ENCODE measurements at regions not wholly inside any gene's neighbourhood (a gene's known extent, or its start where the extent isn't known, plus 50 kb on each side); places are given as distances from the start of the nearest gene placed in this dataset.

DNA sequence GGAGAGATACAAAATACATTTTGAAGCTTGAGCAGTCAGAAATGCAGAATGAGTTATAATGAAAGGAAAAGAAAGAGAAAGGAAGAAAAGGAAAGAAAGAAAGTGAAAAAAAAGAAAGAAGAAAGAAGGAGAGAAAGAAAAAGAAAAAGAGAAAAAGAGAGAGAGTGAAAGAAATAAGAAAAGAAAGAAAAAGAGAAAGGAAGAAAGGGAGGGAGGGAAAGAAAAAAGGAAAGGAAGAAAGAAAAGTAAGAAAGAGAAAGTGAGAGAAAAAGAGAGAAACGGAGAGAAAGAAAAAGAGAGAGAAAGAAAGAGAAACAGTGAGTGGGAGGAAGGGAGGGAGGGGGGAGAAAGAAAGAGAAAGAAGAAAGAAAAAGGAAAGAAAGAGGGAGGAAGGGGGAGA lies 549.9 kb downstream of the GALC start:
- Histone ChIP-seq H3K4me2 (no peak overlapping the region), H3K4me3 (no peak overlapping the region), H3K27me3 (no peaks in the 10 kb centered on the region), H2AFZ (no peak overlapping the region), H3K4me1 (ENCODE audit: insufficient read depth) (no peaks in the 10 kb centered on the region), H3K9me3 (ENCODE audit: low read depth) (no peaks in the 10 kb centered on the region), H3K9me2 (replicated peaks; ENCODE audit: insufficient read depth) (no peaks in the 10 kb centered on the region), H3K27ac (no peak overlapping the region), H4K20me1 (ENCODE audit: insufficient read depth, poor library complexity, severe bottlenecking) (no peaks in the 10 kb centered on the region), H3K79me2 (no peaks in the 10 kb centered on the region), H3K36me3 (replicated peaks; ENCODE audit: insufficient read depth, low read depth) (no peaks in the 10 kb centered on the region)
- DNase-seq (ENCODE audit: low spot score), result no peak
- TF ChIP-seq EZH2phosphoT487 (IDR thresholded peaks at IDR 0.05; ENCODE audit: low read depth, severe bottlenecking, unreplicated experiment), result no peak
- no peak for TF ChIP-seq EZH2 (IDR thresholded peaks at IDR 0.05; ENCODE audit: borderline replicate concordance)
- no peak for TF ChIP-seq CTCF (IDR thresholded peaks at IDR 0.05; ENCODE audit: poor library complexity)
- 57% methylated on average over 1 of the region's 1 CpG for WGBS (ENCODE audit: low lambda C conversion rate, missing lambda C conversion rate)

GRCh38 chr14:87437158-87437557 lies 555.8 kb downstream of the GALC start:
- Histone ChIP-seq H2AFZ (no peak overlapping the region), H4K20me1 (ENCODE audit: insufficient read depth, poor library complexity, severe bottlenecking) (no peaks in the 10 kb centered on the region), H3K27me3 (no peaks in the 10 kb centered on the region), H3K4me1 (ENCODE audit: insufficient read depth) (no peaks in the 10 kb centered on the region), H3K9me2 (replicated peaks; ENCODE audit: insufficient read depth) (no peaks in the 10 kb centered on the region), H3K79me2 (no peaks in the 10 kb centered on the region), H3K36me3 (replicated peaks; ENCODE audit: insufficient read depth, low read depth) (no peaks in the 10 kb centered on the region), H3K9me3 (ENCODE audit: low read depth) (no peaks in the 10 kb centered on the region), H3K27ac (no peak overlapping the region), H3K4me3 (no peak overlapping the region), H3K4me2 (no peak overlapping the region)
- DNase-seq (ENCODE audit: low spot score), result no peak
- TF ChIP-seq EZH2 (IDR thresholded peaks at IDR 0.05; ENCODE audit: borderline replicate concordance) (no peak), CTCF (IDR thresholded peaks at IDR 0.05; ENCODE audit: poor library complexity) (no peak), EZH2phosphoT487 (IDR thresholded peaks at IDR 0.05; ENCODE audit: low read depth, severe bottlenecking, unreplicated experiment) (no peak)
- WGBS (ENCODE audit: low lambda C conversion rate, missing lambda C conversion rate), result 74% methylated on average over 2 of the region's 2 CpGs

- DNase-seq (ENCODE audit: low spot score), result no peak
- no peaks in the 10 kb centered on the region for H3K79me2 ChIP-seq
- no peak overlapping the region for H3K4me2 ChIP-seq
- no peaks in the 10 kb centered on the region for H4K20me1 ChIP-seq (ENCODE audit: insufficient read depth, poor library complexity, severe bottlenecking)
- 32% methylated on average over 1 of the region's 1 CpG for WGBS (ENCODE audit: low lambda C conversion rate, missing lambda C conversion rate)
- TF ChIP-seq EZH2phosphoT487 (IDR thresholded peaks at IDR 0.05; ENCODE audit: low read depth, severe bottlenecking, unreplicated experiment) (no peak), EZH2 (IDR thresholded peaks at IDR 0.05; ENCODE audit: borderline replicate concordance) (no peak)
- H3K9me2 ChIP-seq (replicated peaks; ENCODE audit: insufficient read depth), result no peaks in the 10 kb centered on the region
- no peak overlapping the region for H3K4me3 ChIP-seq
- H2AFZ ChIP-seq, result no peak overlapping the region
- no peaks in the 10 kb centered on the region for H3K4me1 ChIP-seq (ENCODE audit: insufficient read depth)
- H3K27me3 ChIP-seq, result no peaks in the 10 kb centered on the region
- no peaks in the 10 kb centered on the region for H3K9me3 ChIP-seq (ENCODE audit: low read depth)
- H3K36me3 ChIP-seq (replicated peaks; ENCODE audit: insufficient read depth, low read depth), result no peaks in the 10 kb centered on the region
- peak overlapping the region; percentile 13 for H3K27ac ChIP-seq
Measured at GRCh38 chr14:87434680-87435079, 558.3 kb downstream of the GALC start.

DNA sequence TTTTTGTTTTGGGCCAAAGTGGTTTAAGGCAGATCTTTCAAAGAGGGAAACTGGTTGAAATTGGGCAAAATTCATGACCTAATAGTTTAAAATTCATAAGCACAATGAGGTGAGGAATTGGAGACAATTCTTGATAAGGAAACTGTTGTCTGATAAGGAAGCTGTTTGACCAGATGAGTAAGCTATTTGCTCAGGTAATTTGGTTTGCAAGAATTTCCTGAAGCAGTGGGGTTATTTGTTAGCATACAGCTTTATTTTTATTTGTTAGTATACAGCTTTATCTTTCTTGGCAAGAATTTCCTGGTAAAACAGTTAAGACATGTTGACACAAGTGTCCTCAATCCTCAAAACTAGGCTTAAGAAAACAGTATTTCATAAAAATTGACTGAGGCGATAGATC lies 559.0 kb downstream of the GALC start:
- Histone ChIP-seq H3K27ac (peak overlapping the region; percentile 41), H3K36me3 (replicated peaks; ENCODE audit: insufficient read depth, low read depth) (no peaks in the 10 kb centered on the region), H3K4me3 (no peak overlapping the region), H2AFZ (no peak overlapping the region), H3K9me2 (replicated peaks; ENCODE audit: insufficient read depth) (no peaks in the 10 kb centered on the region), H3K79me2 (no peaks in the 10 kb centered on the region), H4K20me1 (ENCODE audit: insufficient read depth, poor library complexity, severe bottlenecking) (no peaks in the 10 kb centered on the region), H3K9me3 (ENCODE audit: low read depth) (no peaks in the 10 kb centered on the region), H3K4me1 (ENCODE audit: insufficient read depth) (no peaks in the 10 kb centered on the region), H3K27me3 (no peaks in the 10 kb centered on the region), H3K4me2 (no peak overlapping the region)
- TF ChIP-seq CTCF (IDR thresholded peaks at IDR 0.05; ENCODE audit: poor library complexity), result no peak
- no peak for TF ChIP-seq EZH2phosphoT487 (IDR thresholded peaks at IDR 0.05; ENCODE audit: low read depth, severe bottlenecking, unreplicated experiment)
- TF ChIP-seq EZH2 (IDR thresholded peaks at IDR 0.05; ENCODE audit: borderline replicate concordance), result no peak
- WGBS (ENCODE audit: low lambda C conversion rate, missing lambda C conversion rate), result 48% methylated on average over 1 of the region's 1 CpG
- DNase-seq (ENCODE audit: low spot score), result no peak

Measured in hepatocyte (in vitro differentiated cells).